ENCODE measurements at regions not wholly inside any gene's neighbourhood (a gene's known extent, or its start where the extent isn't known, plus 50 kb on each side); places are given as distances from the start of the nearest gene placed in this dataset.

- CTCF ChIA-PET: no interaction called here
Observed at GRCh38 chr5:26647781-26648180, 390.6 kb downstream of the CDH9 start.

DNA sequence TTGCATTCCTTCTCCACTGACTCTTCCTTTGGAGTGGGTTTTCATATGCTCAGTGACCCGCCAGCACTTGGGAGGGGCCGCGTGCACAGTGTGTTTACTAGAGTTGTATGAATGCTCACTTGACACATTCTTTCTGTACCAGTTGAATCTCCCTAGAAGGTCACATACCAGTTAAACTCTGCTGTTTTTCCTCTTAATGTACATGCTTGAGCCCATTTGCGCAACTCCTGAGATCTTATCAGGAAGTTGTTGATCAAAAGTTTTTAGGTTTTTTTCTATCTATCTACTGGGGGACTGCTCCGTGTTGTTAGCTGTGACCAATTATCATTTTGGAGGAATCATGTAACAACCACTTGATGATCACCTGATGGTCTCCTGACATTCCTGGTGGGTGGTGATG is 392.7 kb downstream of the CDH9 start:
- H3K4me3 ChIP-seq (ENCODE audit: low read depth, low read length): no peak overlapping the region
- ChIA-PET POLR2A (no interaction called here), CTCF (no interaction called here)
- no peak for TF ChIP-seq CTCF (IDR thresholded peaks at IDR 0.05; ENCODE audit: insufficient read depth, low read length, missing control alignments)
- DNase-seq (ENCODE audit: low read depth, low spot score): no peak

More at GRCh38 chr5:26647781-26648180, 390.6 kb downstream of the CDH9 start:
- DNase-seq (ENCODE audit: low read depth, low spot score): no peak
- POLR2A ChIA-PET: no interaction called here
- H3K4me3 ChIP-seq (ENCODE audit: low read depth, low read length): no peak overlapping the region
- no peak for TF ChIP-seq CTCF (IDR thresholded peaks at IDR 0.05; ENCODE audit: insufficient read depth, low read length, missing control alignments)

DNA sequence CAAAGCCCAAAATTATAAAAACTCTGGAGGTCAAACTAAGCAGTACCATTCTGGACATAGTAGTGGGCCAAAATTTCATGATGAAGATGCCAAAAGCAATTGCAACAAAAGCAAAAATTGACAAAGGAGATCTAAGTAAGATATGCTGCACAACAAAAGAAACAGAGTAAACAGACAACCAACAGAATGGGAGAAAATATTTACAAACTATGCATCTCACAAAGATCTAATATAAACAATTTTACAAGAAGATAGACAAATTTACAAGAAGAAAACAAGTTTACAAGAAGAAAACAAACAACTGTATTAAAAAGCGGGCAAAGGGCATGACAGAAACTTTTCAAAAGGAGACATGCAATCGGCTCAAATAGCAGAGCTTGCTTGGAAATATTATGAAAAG is 396.9 kb downstream of the CDH9 start:
- H3K4me3 ChIP-seq (ENCODE audit: low read depth, low read length): no peak overlapping the region
- TF ChIP-seq CTCF (IDR thresholded peaks at IDR 0.05; ENCODE audit: insufficient read depth, low read length, missing control alignments): no peak
- CTCF ChIA-PET: no interaction called here
- DNase-seq (ENCODE audit: low read depth, low spot score): no peak
- POLR2A ChIA-PET: no interaction called here

- no peak for TF ChIP-seq CTCF (IDR thresholded peaks at IDR 0.05; ENCODE audit: insufficient read depth, low read length, missing control alignments)
- H3K4me3 ChIP-seq (ENCODE audit: low read depth, low read length): no peak overlapping the region
- ChIA-PET POLR2A (no interaction called here), CTCF (no interaction called here)
- no peak for DNase-seq (ENCODE audit: low read depth, low spot score)
Observed at GRCh38 chr5:26625099-26625498, 413.3 kb downstream of the CDH9 start.

GRCh38 chr5:26622947-26623346 is 415.4 kb downstream of the CDH9 start:
- ChIA-PET CTCF (no interaction called here), POLR2A (no interaction called here)
- TF ChIP-seq CTCF (IDR thresholded peaks at IDR 0.05; ENCODE audit: insufficient read depth, low read length, missing control alignments): no peak
- DNase-seq (ENCODE audit: low read depth, low spot score): no peak
- no peak overlapping the region for H3K4me3 ChIP-seq (ENCODE audit: low read depth, low read length)

GRCh38 chr5:26610577-26610976 is 427.8 kb downstream of the CDH9 start:
- ChIA-PET POLR2A (no interaction called here), CTCF (no interaction called here)
- no peak overlapping the region for H3K4me3 ChIP-seq (ENCODE audit: low read depth, low read length)
- no peak for DNase-seq (ENCODE audit: low read depth, low spot score)
- no peak for TF ChIP-seq CTCF (IDR thresholded peaks at IDR 0.05; ENCODE audit: insufficient read depth, low read length, missing control alignments)

Data from AG04449 (cell line).